ENCODE measurements at regions not wholly inside any gene's neighbourhood (a gene's known extent, or its start where the extent isn't known, plus 50 kb on each side); places are given as distances from the start of the nearest gene placed in this dataset.

GRCh38 chr15:69742361-69742760 is 289.7 kb downstream of the RPLP1 start:
- Mint-ChIP-seq H3K36me3 (ENCODE audit: low read depth) (no peaks in the 10 kb centered on the region), H3K27ac (no peak overlapping the region), H3K9me3 (peaks cover 5% of the 10 kb centered on the region), H3K27me3 (ENCODE audit: low read depth) (peaks cover 17% of the 10 kb centered on the region), H3K4me1 (ENCODE audit: low read depth) (peaks cover 27% of the 10 kb centered on the region), H3K4me3 (ENCODE audit: low read depth) (no peak overlapping the region)
- DNase-seq (ENCODE audit: low spot score): no peak
- intact Hi-C loops (cut with micrococcal nuclease): no loop called here

- H3K36me3 Mint-ChIP-seq (ENCODE audit: low read depth): no peaks in the 10 kb centered on the region
- DNase-seq (ENCODE audit: low spot score): no peak
- no peak overlapping the region for H3K27ac Mint-ChIP-seq
- intact Hi-C loops (cut with micrococcal nuclease): no loop called here
- no peak overlapping the region for H3K4me3 Mint-ChIP-seq (ENCODE audit: low read depth)
- peaks cover 5% of the 10 kb centered on the region for H3K9me3 Mint-ChIP-seq
- H3K27me3 Mint-ChIP-seq (ENCODE audit: low read depth): peaks cover 15% of the 10 kb centered on the region
- peaks cover 28% of the 10 kb centered on the region for H3K4me1 Mint-ChIP-seq (ENCODE audit: low read depth)
Measured at GRCh38 chr15:69743091-69743490, 290.5 kb downstream of the RPLP1 start.

DNA sequence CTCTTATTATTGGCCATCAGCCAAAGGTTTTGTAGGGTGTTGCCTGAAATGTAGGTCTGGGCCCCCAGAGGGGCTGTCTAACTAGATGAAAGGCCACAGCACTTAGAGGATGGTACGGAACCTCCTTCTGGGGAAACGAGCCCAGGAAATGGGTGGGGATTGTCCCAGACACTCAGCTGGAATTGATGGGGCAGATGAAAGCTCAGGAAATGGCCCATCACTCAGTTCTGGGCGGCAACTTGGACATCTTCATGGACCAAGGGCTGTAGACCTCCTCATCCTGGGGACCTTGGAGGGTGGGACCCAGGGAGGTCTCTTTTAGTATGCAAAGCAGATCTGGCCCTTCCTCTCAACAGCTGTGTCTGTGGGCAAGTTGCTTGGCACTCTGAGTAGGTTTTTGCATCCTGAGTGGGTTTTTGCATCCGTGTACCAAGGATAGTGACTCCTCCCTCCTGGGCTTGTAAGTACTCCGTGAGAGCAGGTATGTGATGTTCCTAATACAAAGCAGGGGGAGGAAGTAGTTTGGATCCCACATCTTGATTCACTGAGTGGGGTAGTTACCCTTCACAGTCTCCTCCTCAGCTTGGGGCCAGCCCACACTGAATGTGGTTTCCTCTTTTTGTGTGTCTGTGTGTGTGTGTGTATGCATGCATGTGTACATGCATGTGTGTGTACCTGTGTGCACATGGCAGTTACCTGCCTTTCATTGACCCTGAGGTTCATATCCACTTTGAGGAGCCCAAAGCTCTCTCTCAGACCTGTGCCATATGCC is 292.0 kb downstream of the RPLP1 start:
- no peaks in the 10 kb centered on the region for H3K36me3 Mint-ChIP-seq (ENCODE audit: low read depth)

DNA sequence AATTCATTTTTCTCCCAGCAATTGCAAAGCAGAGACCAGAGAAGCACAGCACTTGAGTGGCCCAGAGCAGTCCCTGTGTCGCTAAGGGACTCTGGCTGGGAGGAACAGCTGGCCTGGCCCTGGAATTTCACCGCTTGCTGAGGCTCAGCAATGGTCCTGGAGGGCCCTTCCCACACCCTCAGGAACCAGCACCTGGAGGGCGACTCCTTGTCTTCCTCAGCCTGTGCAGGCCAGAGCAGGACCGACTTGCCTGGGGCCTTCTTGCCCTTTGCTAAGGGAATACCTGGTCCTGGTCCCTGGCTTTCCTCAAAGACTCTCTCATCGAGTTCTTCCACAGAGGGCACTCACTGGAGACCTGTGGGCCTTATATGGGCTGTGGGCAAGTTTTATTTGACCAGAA is 294.6 kb downstream of the RPLP1 start:
- Mint-ChIP-seq H3K4me3 (ENCODE audit: low read depth) (no peak overlapping the region), H3K4me1 (ENCODE audit: low read depth) (peaks cover 60% of the 10 kb centered on the region), H3K9me3 (peaks cover 13% of the 10 kb centered on the region), H3K36me3 (ENCODE audit: low read depth) (peaks cover 16% of the 10 kb centered on the region), H3K27ac (no peak overlapping the region), H3K27me3 (ENCODE audit: low read depth) (peaks cover 7% of the 10 kb centered on the region)
- intact Hi-C loops (cut with micrococcal nuclease): no loop called here
- no peak for DNase-seq (ENCODE audit: low spot score)

More for the DNA sequence above, 292.0 kb downstream of the RPLP1 start:
- peaks cover 42% of the 10 kb centered on the region for H3K4me1 Mint-ChIP-seq (ENCODE audit: low read depth)
- H3K27me3 Mint-ChIP-seq (ENCODE audit: low read depth): peaks cover 9% of the 10 kb centered on the region
- no peak for DNase-seq (ENCODE audit: low spot score)
- intact Hi-C loops (cut with micrococcal nuclease): no loop called here
- peaks cover 5% of the 10 kb centered on the region for H3K9me3 Mint-ChIP-seq
- no peak overlapping the region for H3K4me3 Mint-ChIP-seq (ENCODE audit: low read depth)
- no peak overlapping the region for H3K27ac Mint-ChIP-seq

DNA sequence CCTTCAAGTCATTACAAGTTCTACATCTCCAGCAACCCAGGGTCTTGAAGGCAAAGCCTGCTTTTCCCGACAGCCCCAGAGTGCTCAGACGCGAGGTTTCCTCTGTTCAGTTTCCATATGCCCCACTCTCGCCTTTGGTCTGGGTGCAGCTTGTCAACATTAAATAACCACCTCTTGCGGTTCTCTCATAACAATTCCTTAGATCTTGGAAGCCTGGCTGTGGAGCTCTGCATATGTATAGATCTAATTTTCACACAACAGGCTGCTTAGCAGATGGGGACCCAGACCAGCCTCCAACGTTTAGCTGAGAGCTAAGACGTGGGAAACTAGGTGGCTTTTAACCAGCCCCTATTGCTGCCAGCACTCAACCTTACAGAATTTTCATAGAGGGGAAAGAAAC is 295.5 kb downstream of the RPLP1 start:
- intact Hi-C loops (cut with micrococcal nuclease): no loop called here
- H3K4me1 Mint-ChIP-seq (ENCODE audit: low read depth): peaks cover 55% of the 10 kb centered on the region
- H3K36me3 Mint-ChIP-seq (ENCODE audit: low read depth): peaks cover 22% of the 10 kb centered on the region
- DNase-seq (ENCODE audit: low spot score): no peak
- peaks cover 7% of the 10 kb centered on the region for H3K27me3 Mint-ChIP-seq (ENCODE audit: low read depth)
- H3K4me3 Mint-ChIP-seq (ENCODE audit: low read depth): no peak overlapping the region
- peaks cover 19% of the 10 kb centered on the region for H3K9me3 Mint-ChIP-seq
- H3K27ac Mint-ChIP-seq: no peak overlapping the region

- Mint-ChIP-seq H3K4me3 (ENCODE audit: low read depth) (no peak overlapping the region), H3K36me3 (ENCODE audit: low read depth) (peaks cover 27% of the 10 kb centered on the region), H3K9me3 (peaks cover 25% of the 10 kb centered on the region), H3K27ac (no peak overlapping the region), H3K27me3 (ENCODE audit: low read depth) (peaks cover 7% of the 10 kb centered on the region), H3K4me1 (ENCODE audit: low read depth) (peaks cover 49% of the 10 kb centered on the region)
- intact Hi-C loops (cut with micrococcal nuclease): no loop called here
- DNase-seq (ENCODE audit: low spot score): no peak
Measured at GRCh38 chr15:69748576-69749185, 296.1 kb downstream of the RPLP1 start.

- intact Hi-C loops (cut with micrococcal nuclease): no loop called here
- Mint-ChIP-seq H3K4me1 (ENCODE audit: low read depth) (peaks cover 44% of the 10 kb centered on the region), H3K4me3 (ENCODE audit: low read depth) (no peak overlapping the region), H3K27ac (no peak overlapping the region), H3K36me3 (ENCODE audit: low read depth) (peaks cover 31% of the 10 kb centered on the region), H3K9me3 (peaks cover 29% of the 10 kb centered on the region), H3K27me3 (ENCODE audit: low read depth) (peaks cover 7% of the 10 kb centered on the region)
- DNase-seq (ENCODE audit: low spot score): no peak
Measured at GRCh38 chr15:69749274-69749673, 296.7 kb downstream of the RPLP1 start.

DNA sequence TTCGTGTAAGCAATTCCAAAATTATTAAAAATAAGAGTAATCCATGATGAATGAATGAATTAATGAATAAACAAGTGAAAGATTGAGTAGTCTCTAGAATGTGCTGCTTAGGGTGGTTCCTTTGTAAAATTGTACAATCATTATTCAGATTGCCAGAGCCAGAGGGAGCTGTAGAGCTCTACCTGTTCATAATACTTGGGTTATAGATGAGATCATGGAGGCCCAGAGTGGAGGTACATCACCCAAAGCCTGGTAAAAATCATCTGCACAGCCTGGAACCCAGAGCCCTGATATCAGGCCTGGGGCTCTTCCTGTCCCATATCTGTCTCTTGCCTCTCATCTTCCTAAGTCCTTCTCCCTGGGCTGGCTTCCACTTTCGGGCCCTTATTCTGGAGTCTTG is 297.2 kb downstream of the RPLP1 start:
- Mint-ChIP-seq H3K36me3 (ENCODE audit: low read depth) (peaks cover 36% of the 10 kb centered on the region), H3K27ac (no peak overlapping the region), H3K4me1 (ENCODE audit: low read depth) (peaks cover 44% of the 10 kb centered on the region), H3K27me3 (ENCODE audit: low read depth) (peaks cover 7% of the 10 kb centered on the region), H3K4me3 (ENCODE audit: low read depth) (no peak overlapping the region), H3K9me3 (peaks cover 34% of the 10 kb centered on the region)
- no peak for DNase-seq (ENCODE audit: low spot score)
- intact Hi-C loops (cut with micrococcal nuclease): no loop called here

DNA sequence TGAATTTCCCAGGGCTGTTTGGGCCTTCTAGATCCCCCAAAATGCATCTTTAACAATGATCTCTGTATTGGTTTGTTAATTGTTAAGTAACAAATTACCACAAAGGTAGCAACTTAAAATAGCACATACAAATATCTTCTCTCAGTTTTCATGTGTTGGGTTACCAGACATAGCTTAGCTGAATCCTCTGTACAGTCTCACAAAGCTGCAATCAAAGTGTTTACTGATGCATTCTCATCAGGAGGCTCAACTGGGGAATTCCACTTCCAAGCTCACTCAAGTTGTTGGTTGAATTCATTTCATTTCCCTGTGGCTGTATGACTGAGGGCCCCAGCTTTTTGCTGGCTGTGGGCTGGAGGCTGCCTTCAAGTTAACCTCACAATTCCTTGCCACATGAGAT is 297.6 kb downstream of the RPLP1 start:
- Mint-ChIP-seq H3K4me3 (ENCODE audit: low read depth) (no peak overlapping the region), H3K27ac (no peak overlapping the region), H3K9me3 (peaks cover 35% of the 10 kb centered on the region), H3K36me3 (ENCODE audit: low read depth) (peaks cover 40% of the 10 kb centered on the region), H3K27me3 (ENCODE audit: low read depth) (peaks cover 7% of the 10 kb centered on the region), H3K4me1 (ENCODE audit: low read depth) (peaks cover 46% of the 10 kb centered on the region)
- intact Hi-C loops (cut with micrococcal nuclease): no loop called here
- no peak for DNase-seq (ENCODE audit: low spot score)

GRCh38 chr15:69751147-69751546 is 298.5 kb downstream of the RPLP1 start:
- Mint-ChIP-seq H3K9me3 (peaks cover 35% of the 10 kb centered on the region), H3K4me1 (ENCODE audit: low read depth) (peaks cover 53% of the 10 kb centered on the region), H3K27me3 (ENCODE audit: low read depth) (peaks cover 5% of the 10 kb centered on the region), H3K27ac (no peak overlapping the region), H3K4me3 (ENCODE audit: low read depth) (no peak overlapping the region), H3K36me3 (ENCODE audit: low read depth) (peaks cover 43% of the 10 kb centered on the region)
- intact Hi-C loops (cut with micrococcal nuclease): no loop called here
- DNase-seq (ENCODE audit: low spot score): no peak

- Mint-ChIP-seq H3K4me1 (ENCODE audit: low read depth) (peaks cover 57% of the 10 kb centered on the region), H3K27me3 (ENCODE audit: low read depth) (peaks cover 4% of the 10 kb centered on the region), H3K9me3 (peaks cover 35% of the 10 kb centered on the region), H3K4me3 (ENCODE audit: low read depth) (no peak overlapping the region), H3K36me3 (ENCODE audit: low read depth) (peaks cover 43% of the 10 kb centered on the region), H3K27ac (no peak overlapping the region)
- DNase-seq (ENCODE audit: low spot score): no peak
- intact Hi-C loops (cut with micrococcal nuclease): no loop called here
Measured at GRCh38 chr15:69751566-69751965, 298.9 kb downstream of the RPLP1 start.

GRCh38 chr15:69753867-69754266 is 301.2 kb downstream of the RPLP1 start:
- DNase-seq (ENCODE audit: low spot score): no peak
- H3K9me3 Mint-ChIP-seq: peaks cover 35% of the 10 kb centered on the region
- no peak overlapping the region for H3K4me3 Mint-ChIP-seq (ENCODE audit: low read depth)
- H3K4me1 Mint-ChIP-seq (ENCODE audit: low read depth): peaks cover 68% of the 10 kb centered on the region
- intact Hi-C loops (cut with micrococcal nuclease): no loop called here
- no peaks in the 10 kb centered on the region for H3K27me3 Mint-ChIP-seq (ENCODE audit: low read depth)
- H3K36me3 Mint-ChIP-seq (ENCODE audit: low read depth): peaks cover 43% of the 10 kb centered on the region
- no peak overlapping the region for H3K27ac Mint-ChIP-seq

- DNase-seq (ENCODE audit: low spot score): no peak
- H3K27ac Mint-ChIP-seq: peak overlapping the region; percentile 6
- H3K4me3 Mint-ChIP-seq (ENCODE audit: low read depth): no peak overlapping the region
- peaks cover 68% of the 10 kb centered on the region for H3K4me1 Mint-ChIP-seq (ENCODE audit: low read depth)
- peaks cover 37% of the 10 kb centered on the region for H3K9me3 Mint-ChIP-seq
- intact Hi-C loops (cut with micrococcal nuclease): no loop called here
- no peaks in the 10 kb centered on the region for H3K27me3 Mint-ChIP-seq (ENCODE audit: low read depth)
- H3K36me3 Mint-ChIP-seq (ENCODE audit: low read depth): peaks cover 46% of the 10 kb centered on the region
Measured at GRCh38 chr15:69754313-69754712, 301.7 kb downstream of the RPLP1 start.
